HUES48 (cell line): ENCODE measurements at regions not wholly inside any gene's neighbourhood (a gene's known extent, or its start where the extent isn't known, plus 50 kb on each side); places are given as distances from the start of the nearest gene placed in this dataset.

ENCODE experiments used
- H3K27ac ChIP-seq: one replicate; pipeline ENCODE4 v1.7.0; 2013; ENCODE audit warnings: low read depth, low read length, inconsistent platforms
- H3K27me3 ChIP-seq: 2 replicates; pipeline ENCODE4 v1.6.1; 2013; ENCODE audit warnings: mild to moderate bottlenecking, low read length; ENCODE audit not compliant: control insufficient read depth, insufficient read depth
- H3K36me3 ChIP-seq: 2 replicates; pipeline ENCODE4 v1.6.1; 2013; ENCODE audit warnings: low read length; ENCODE audit not compliant: control insufficient read depth, insufficient read depth
- H3K4me1 ChIP-seq: 2 replicates; pipeline ENCODE4 v1.6.1; 2013; ENCODE audit warnings: mild to moderate bottlenecking, low read length; ENCODE audit not compliant: control insufficient read depth, insufficient read depth
- H3K4me3 ChIP-seq: 2 replicates; pipeline ENCODE4 v1.5.1; 2013; ENCODE audit warnings: mild to moderate bottlenecking, low read depth, low read length
- H3K9ac ChIP-seq: 2 replicates; pipeline ENCODE4 v1.6.1; 2013; ENCODE audit warnings: mild to moderate bottlenecking, low read depth, low read length, moderate library complexity
- H3K9me3 ChIP-seq: 2 replicates; pipeline ENCODE4 v1.6.1; 2013; ENCODE audit warnings: low read length; ENCODE audit not compliant: control insufficient read depth, insufficient read depth

DNA sequence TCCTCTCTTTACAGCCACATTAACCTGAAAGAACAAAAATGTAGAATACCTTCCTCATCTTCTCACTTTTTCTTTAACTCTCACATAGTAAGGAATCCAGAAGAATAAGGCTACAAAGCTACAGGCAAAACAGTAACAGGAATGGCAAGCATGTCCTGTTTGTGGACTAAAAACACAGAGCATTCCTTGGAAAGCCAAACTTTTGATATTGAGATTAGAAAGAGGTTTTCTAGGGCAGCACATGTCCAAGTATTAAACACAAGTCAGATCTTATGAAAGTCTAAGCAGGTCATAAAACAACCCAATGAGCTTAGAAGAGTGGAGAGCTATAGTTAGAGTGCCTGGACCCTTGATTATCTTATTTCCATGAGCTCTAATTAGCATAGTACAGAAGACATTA, 58.2 kb upstream of the FAM9C start:
- Histone ChIP-seq H3K4me3 (no peak overlapping the region), H3K9me3 (no peaks in the 10 kb centered on the region), H3K27ac (no peak overlapping the region), H3K27me3 (no peaks in the 10 kb centered on the region), H3K9ac (no peak overlapping the region), H3K4me1 (0 out of 2 replicates have a peak, but pooled peaks cover 4% of the 10 kb centered on the region), H3K36me3 (no peaks in the 10 kb centered on the region)

GRCh38 chrX:13101441-13102139, 57.2 kb upstream of the FAM9C start:
- Histone ChIP-seq H3K36me3 (no peaks in the 10 kb centered on the region), H3K9ac (no peak overlapping the region), H3K9me3 (no peaks in the 10 kb centered on the region), H3K27ac (no peak overlapping the region), H3K4me1 (0 out of 2 replicates have a peak, but pooled peaks cover 4% of the 10 kb centered on the region), H3K4me3 (no peak overlapping the region), H3K27me3 (no peaks in the 10 kb centered on the region)

DNA sequence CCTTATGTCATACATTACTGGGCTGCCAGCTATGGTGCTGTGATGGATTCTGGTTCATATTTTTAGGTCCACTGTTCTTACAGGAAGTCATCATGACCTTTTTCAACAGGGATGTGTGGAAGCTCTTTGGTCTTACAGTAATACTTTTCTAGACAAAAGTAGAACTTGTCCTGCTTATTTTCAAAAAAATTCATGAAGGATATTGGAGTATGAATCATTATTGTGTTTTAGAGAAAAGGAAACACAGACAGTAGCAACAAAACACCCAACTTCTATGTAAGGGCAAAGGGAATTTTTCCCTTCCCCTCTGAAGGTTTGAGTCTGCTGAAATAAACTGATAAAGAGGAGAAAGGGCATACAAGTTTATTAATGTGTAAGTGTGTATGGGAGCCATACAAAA, 54.7 kb upstream of the FAM9C start:
- no peak overlapping the region for H3K4me3 ChIP-seq
- H3K4me1 ChIP-seq = peaks cover 10% of the 10 kb centered on the region; the same call in 1 of the 2 replicates
- no peaks in the 10 kb centered on the region for H3K9me3 ChIP-seq
- H3K27me3 ChIP-seq = no peaks in the 10 kb centered on the region
- no peak overlapping the region for H3K27ac ChIP-seq
- H3K9ac ChIP-seq = no peak overlapping the region
- H3K36me3 ChIP-seq = no peaks in the 10 kb centered on the region

DNA sequence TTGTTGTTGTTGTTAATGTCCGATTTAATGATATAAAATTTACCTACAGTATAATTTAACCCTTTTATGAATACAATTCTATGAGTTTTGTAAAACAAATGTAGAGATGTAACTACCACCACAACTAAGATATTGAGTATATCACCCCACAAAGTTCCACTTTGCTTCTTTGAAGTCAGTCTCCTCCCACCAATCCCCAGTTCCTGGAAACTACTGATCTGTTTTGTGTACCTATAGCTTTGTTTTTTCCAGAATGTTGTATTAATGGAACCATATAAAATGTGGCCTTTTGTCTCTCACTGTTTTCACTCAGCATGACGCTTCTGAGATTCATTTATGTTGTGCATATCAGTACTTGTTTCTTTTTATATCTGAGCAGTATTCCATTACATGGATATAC, 52.3 kb upstream of the FAM9C start:
- no peaks in the 10 kb centered on the region for H3K27me3 ChIP-seq
- no peak overlapping the region for H3K27ac ChIP-seq
- H3K9ac ChIP-seq = no peak overlapping the region
- H3K4me3 ChIP-seq = no peak overlapping the region
- H3K4me1 ChIP-seq = peaks cover 10% of the 10 kb centered on the region; the same call in 1 of the 2 replicates
- no peaks in the 10 kb centered on the region for H3K9me3 ChIP-seq
- H3K36me3 ChIP-seq = no peaks in the 10 kb centered on the region

DNA sequence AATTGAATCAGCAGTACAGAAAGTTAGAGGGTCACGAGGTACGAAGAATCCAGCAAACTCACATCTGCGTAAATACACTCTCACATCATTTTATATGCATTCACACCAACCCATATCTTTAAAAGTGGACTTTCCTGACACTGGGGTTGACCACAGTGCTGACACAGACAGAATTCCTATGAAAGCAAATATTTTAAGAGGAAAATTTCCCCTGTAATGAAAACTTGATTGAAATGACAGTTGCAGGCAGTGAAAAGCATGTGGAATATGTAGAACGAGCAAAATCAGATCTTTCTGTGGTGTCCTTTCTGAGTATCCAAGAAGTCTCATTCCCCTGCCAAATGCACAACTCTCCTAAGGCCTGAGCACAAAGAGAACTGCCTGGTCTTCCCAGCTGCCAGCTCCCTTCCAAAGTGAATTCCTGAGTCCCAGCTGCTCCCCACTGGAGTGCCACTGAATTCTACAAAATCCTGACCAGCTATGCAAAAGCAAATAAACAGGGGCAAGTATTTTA, 50.5 kb upstream of the FAM9C start:
- Histone ChIP-seq H3K4me1 (peaks cover 6% of the 10 kb centered on the region; the same call in 1 of the 2 replicates), H3K27ac (no peak overlapping the region), H3K27me3 (no peaks in the 10 kb centered on the region)

DNA sequence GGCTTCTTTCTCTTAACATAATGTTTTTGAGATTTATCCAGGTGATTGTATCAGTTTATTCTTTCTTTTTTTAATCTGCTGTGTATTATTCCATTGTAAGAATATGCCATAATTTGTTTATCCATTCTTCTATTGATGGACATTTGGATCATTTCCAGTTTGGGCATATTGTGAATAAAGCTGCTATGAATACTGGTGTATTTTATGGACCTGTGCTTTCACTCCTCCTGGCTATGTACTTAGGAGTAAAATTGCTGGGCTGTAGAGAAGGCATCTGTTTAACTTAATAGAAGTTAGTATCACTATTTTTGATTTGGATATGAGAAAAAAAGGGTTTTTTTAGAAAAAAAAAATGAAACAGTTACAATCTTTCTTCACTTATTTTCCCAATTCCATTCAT, 50.0 kb upstream of the FAM9C start:
- Histone ChIP-seq H3K9ac (no peak overlapping the region), H3K27ac (no peak overlapping the region), H3K9me3 (no peaks in the 10 kb centered on the region), H3K4me3 (no peak overlapping the region), H3K27me3 (no peaks in the 10 kb centered on the region), H3K36me3 (no peaks in the 10 kb centered on the region), H3K4me1 (peaks cover 6% of the 10 kb centered on the region; the same call in 1 of the 2 replicates)

More for the DNA sequence above, 50.5 kb upstream of the FAM9C start:
- no peak overlapping the region for H3K4me3 ChIP-seq
- no peak overlapping the region for H3K9ac ChIP-seq
- no peaks in the 10 kb centered on the region for H3K36me3 ChIP-seq
- H3K9me3 ChIP-seq = no peaks in the 10 kb centered on the region
